Mesendoderm (in vitro differentiated cells): ENCODE measurements at regions not wholly inside any gene's neighbourhood (a gene's known extent, or its start where the extent isn't known, plus 50 kb on each side); places are given as distances from the start of the nearest gene placed in this dataset.

ENCODE experiments used
- DNase-seq: peaks from one replicate; pipeline ENCODE4 v3.0.0; 2013
- H2AK5ac ChIP-seq: 2 replicates; pipeline ENCODE4 v1.6.1; 2013; ENCODE audit warnings: low read length, inconsistent platforms
- H2BK120ac ChIP-seq: 2 replicates; pipeline ENCODE4 v1.6.1; 2013; ENCODE audit warnings: low read depth, mild to moderate bottlenecking, low read length, moderate library complexity, mixed read lengths
- H2BK15ac ChIP-seq: replicated peaks from 2 replicates; pipeline ENCODE4 v1.6.1; 2013; ENCODE audit warnings: low read depth, mild to moderate bottlenecking, moderate library complexity
- H2BK5ac ChIP-seq: 2 replicates; pipeline ENCODE4 v1.6.1; 2013; ENCODE audit warnings: low read length, inconsistent platforms
- H3K18ac ChIP-seq: 2 replicates; pipeline ENCODE4 v1.6.1; 2013; ENCODE audit warnings: mild to moderate bottlenecking, low read length, mixed read lengths
- H3K23ac ChIP-seq: one replicate; pipeline ENCODE4 v1.6.1; 2013; ENCODE audit warnings: low read length
- H3K27ac ChIP-seq: 2 replicates; pipeline ENCODE4 v1.5.1; 2013; ENCODE audit warnings: low read depth, mild to moderate bottlenecking, inconsistent platforms, low read length, moderate library complexity
- H3K27me3 ChIP-seq: 2 replicates; pipeline ENCODE4 v1.6.1; 2013; ENCODE audit warnings: low read length, control low read depth, mild to moderate bottlenecking, inconsistent platforms; ENCODE audit not compliant: insufficient read depth, poor library complexity
- H3K36me3 ChIP-seq: 2 replicates; pipeline ENCODE4 v1.6.1; 2013; ENCODE audit warnings: low read length, inconsistent platforms; ENCODE audit not compliant: control insufficient read depth, insufficient read depth
- H3K4ac ChIP-seq: one replicate; pipeline ENCODE4 v1.6.1; 2013; ENCODE audit warnings: low read depth, mild to moderate bottlenecking, low read length, moderate library complexity
- H3K4me1 ChIP-seq: 2 replicates; pipeline ENCODE4 v1.6.1; 2013; ENCODE audit warnings: low read depth, low read length, inconsistent platforms; ENCODE audit not compliant: control insufficient read depth
- H3K4me2 ChIP-seq: 2 replicates; pipeline ENCODE4 v1.6.1; 2013; ENCODE audit warnings: low read length
- H3K4me3 ChIP-seq: 2 replicates; pipeline ENCODE4 v1.5.1; 2013; ENCODE audit warnings: mild to moderate bottlenecking, low read length
- H3K56ac ChIP-seq: one replicate; pipeline ENCODE4 v1.6.1; 2013; ENCODE audit warnings: low read length
- H3K79me1 ChIP-seq: 2 replicates; pipeline ENCODE4 v1.6.1; 2013; ENCODE audit warnings: low read length, inconsistent platforms
- H3K79me2 ChIP-seq: 2 replicates; pipeline ENCODE4 v1.6.1; 2013; ENCODE audit warnings: mild to moderate bottlenecking, low read length; ENCODE audit not compliant: control insufficient read depth, insufficient read depth
- H3K9ac ChIP-seq: 2 replicates; pipeline ENCODE4 v1.6.1; 2013; ENCODE audit warnings: low read length, inconsistent platforms
- H4K5ac ChIP-seq: one replicate; pipeline ENCODE4 v1.6.1; 2013; ENCODE audit warnings: low read length
- H4K8ac ChIP-seq: one replicate; pipeline ENCODE4 v1.6.1; 2013; ENCODE audit warnings: low read depth, mild to moderate bottlenecking, control low read depth, low read length, moderate library complexity
- WGBS: extraction: QIAGEN DNeasy Blood & Tissue Kit; methylation state at CpG from one replicate; pipeline ENCODE4 v1.1.7; 2013; ENCODE audit warnings: low lambda C conversion rate, missing lambda C conversion rate; ENCODE audit not compliant: insufficient coverage; ENCODE audit errors: extremely low coverage; 5-methylcytosine and 5-hydroxymethylcytosine counted together

DNA sequence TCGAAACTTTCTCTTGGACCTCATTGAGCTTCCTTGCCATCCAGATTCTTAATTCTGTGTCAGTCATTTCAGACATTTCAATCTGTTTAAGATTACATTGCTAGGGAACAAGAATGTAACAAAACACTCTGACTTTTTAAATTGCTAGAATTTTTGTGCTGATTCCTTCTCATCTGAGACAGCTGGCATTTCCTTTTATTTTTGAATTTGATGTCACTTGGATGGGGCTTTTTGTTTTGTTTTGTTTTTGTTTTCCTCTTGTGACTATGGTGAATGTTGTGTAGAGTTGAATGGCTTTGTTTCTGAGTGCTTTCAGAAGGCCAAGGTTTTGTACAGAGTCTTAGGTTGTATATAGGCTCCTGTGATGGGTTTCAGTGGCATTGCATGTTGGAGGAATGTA lies 1129.3 kb downstream of the NAALADL2 start:
- H3K56ac ChIP-seq: no peak overlapping the region

DNA sequence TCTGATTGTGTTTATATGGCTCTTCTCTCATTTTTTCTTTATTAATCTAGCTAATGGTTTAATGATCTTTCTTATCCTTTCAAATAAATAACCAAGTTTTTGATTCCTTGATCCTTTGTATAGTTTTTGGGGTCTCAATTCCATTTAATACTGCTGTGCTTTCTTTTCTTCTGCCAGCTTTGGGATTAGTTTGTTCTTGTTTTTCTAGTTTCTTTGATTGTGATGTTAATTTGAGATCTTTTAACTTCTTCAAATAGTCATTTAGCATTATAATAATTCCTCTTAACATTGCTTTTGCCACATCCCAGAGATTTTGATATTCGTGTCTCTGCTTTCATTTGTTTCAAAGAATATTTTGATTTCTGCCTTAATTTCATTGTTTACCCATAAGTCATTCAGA lies 1126.6 kb downstream of the NAALADL2 start:
- Histone ChIP-seq H3K4me3 (no peak overlapping the region), H3K56ac (no peak overlapping the region), H3K79me1 (no peaks in the 10 kb centered on the region), H3K18ac (no peak overlapping the region), H3K4me2 (no peak overlapping the region), H3K79me2 (no peaks in the 10 kb centered on the region), H3K4ac (no peak overlapping the region), H2AK5ac (no peak overlapping the region), H3K36me3 (no peaks in the 10 kb centered on the region), H3K27me3 (no peaks in the 10 kb centered on the region), H2BK120ac (no peak overlapping the region), H3K4me1 (no peaks in the 10 kb centered on the region), H3K27ac (no peak overlapping the region), H2BK5ac (no peak overlapping the region), H3K23ac (no peak overlapping the region), H4K8ac (no peak overlapping the region), H3K9ac (no peak overlapping the region), H4K5ac (no peak overlapping the region), H2BK15ac (no peak overlapping the region)
- no peak for DNase-seq
- no CpG with 5 or more reads among the region's 1 CpG for WGBS

More for the DNA sequence above, 1129.3 kb downstream of the NAALADL2 start:
- Histone ChIP-seq H3K36me3 (no peaks in the 10 kb centered on the region), H3K79me1 (no peaks in the 10 kb centered on the region), H3K4me1 (no peaks in the 10 kb centered on the region), H3K4me3 (no peak overlapping the region), H2BK120ac (no peak overlapping the region), H2BK15ac (no peak overlapping the region), H3K18ac (no peak overlapping the region), H3K23ac (no peak overlapping the region), H3K4me2 (no peak overlapping the region), H3K4ac (no peak overlapping the region), H3K79me2 (no peaks in the 10 kb centered on the region), H3K9ac (no peak overlapping the region), H3K27me3 (no peaks in the 10 kb centered on the region), H2AK5ac (no peak overlapping the region), H4K5ac (no peak overlapping the region), H3K27ac (no peak overlapping the region), H2BK5ac (no peak overlapping the region), H4K8ac (no peak overlapping the region)
- no CpG with 5 or more reads among the region's 1 CpG for WGBS
- DNase-seq: no peak

DNA sequence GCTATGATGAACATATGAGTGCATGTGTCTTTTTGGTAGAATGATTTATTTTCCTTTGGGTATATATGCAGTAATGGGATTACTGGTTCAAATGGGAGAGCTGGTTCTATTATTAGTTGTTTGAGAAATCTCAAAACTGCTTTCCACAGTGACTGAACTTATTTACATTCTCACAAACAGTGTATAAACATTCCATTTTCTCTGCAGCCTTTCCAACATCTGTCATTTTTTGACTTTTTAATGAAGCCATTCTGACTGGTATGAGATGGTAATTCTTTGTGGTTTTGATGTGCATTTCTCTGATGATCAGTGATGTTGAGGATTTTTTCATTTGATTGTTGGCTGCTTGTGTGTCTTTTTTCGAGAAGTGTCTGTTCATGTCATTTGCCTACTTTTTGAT lies 1124.2 kb downstream of the NAALADL2 start:
- no CpG with 5 or more reads among the region's 1 CpG for WGBS
- H2BK5ac ChIP-seq: no peak overlapping the region
- no peak overlapping the region for H2AK5ac ChIP-seq
- no peak overlapping the region for H4K5ac ChIP-seq
- no peak overlapping the region for H3K18ac ChIP-seq
- H3K27me3 ChIP-seq: no peaks in the 10 kb centered on the region
- no peak overlapping the region for H3K4me3 ChIP-seq
- H3K79me2 ChIP-seq: no peaks in the 10 kb centered on the region
- no peak overlapping the region for H3K27ac ChIP-seq
- no peak overlapping the region for H3K9ac ChIP-seq
- no peak overlapping the region for H2BK15ac ChIP-seq
- H4K8ac ChIP-seq: no peak overlapping the region
- DNase-seq: no peak
- H3K23ac ChIP-seq: no peak overlapping the region
- H3K4me2 ChIP-seq: no peak overlapping the region
- no peak overlapping the region for H3K4ac ChIP-seq
- H3K56ac ChIP-seq: no peak overlapping the region
- no peak overlapping the region for H2BK120ac ChIP-seq
- H3K36me3 ChIP-seq: no peaks in the 10 kb centered on the region
- no peaks in the 10 kb centered on the region for H3K4me1 ChIP-seq
- no peaks in the 10 kb centered on the region for H3K79me1 ChIP-seq

DNA sequence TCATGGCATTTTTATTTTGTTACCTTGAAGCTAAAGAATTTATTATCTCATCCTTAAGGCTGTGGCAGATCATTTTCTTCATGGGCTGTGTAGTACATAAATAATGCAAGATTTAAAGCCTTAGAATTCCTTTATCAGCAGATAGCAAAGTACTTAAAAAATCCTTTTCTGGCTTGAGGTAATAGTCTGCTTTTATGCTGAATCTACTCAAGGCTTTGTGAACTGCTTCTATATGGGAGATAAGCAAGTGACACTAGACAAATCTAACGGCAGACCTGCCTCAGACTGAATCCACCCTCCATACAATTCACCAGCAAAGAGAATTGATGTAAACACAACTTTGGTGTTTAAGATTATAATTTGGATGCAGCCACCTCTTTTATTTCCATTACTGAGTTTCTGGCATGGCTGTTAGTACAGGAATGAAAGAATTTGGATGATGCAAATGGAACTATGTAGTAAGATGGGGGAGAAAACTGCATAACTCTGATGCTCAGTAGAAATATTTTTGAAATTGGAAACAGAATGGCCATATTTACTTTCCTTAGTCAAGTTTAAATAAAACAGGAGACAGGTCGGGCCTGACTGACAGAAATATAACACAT lies 1121.5 kb downstream of the NAALADL2 start:
- Histone ChIP-seq H3K27me3 (no peaks in the 10 kb centered on the region), H3K27ac (no peak overlapping the region), H3K36me3 (no peaks in the 10 kb centered on the region), H3K79me2 (no peaks in the 10 kb centered on the region), H3K79me1 (no peaks in the 10 kb centered on the region), H3K4me3 (no peak overlapping the region), H3K18ac (no peak overlapping the region), H3K9ac (no peak overlapping the region), H2BK5ac (no peak overlapping the region), H4K8ac (no peak overlapping the region), H3K56ac (no peak overlapping the region), H3K23ac (no peak overlapping the region), H3K4me2 (no peak overlapping the region), H2BK15ac (no peak overlapping the region), H2BK120ac (no peak overlapping the region), H3K4me1 (no peaks in the 10 kb centered on the region), H3K4ac (no peak overlapping the region), H4K5ac (no peak overlapping the region), H2AK5ac (no peak overlapping the region)
- DNase-seq: no peak
- no CpG with 5 or more reads among the region's 2 CpGs for WGBS

DNA sequence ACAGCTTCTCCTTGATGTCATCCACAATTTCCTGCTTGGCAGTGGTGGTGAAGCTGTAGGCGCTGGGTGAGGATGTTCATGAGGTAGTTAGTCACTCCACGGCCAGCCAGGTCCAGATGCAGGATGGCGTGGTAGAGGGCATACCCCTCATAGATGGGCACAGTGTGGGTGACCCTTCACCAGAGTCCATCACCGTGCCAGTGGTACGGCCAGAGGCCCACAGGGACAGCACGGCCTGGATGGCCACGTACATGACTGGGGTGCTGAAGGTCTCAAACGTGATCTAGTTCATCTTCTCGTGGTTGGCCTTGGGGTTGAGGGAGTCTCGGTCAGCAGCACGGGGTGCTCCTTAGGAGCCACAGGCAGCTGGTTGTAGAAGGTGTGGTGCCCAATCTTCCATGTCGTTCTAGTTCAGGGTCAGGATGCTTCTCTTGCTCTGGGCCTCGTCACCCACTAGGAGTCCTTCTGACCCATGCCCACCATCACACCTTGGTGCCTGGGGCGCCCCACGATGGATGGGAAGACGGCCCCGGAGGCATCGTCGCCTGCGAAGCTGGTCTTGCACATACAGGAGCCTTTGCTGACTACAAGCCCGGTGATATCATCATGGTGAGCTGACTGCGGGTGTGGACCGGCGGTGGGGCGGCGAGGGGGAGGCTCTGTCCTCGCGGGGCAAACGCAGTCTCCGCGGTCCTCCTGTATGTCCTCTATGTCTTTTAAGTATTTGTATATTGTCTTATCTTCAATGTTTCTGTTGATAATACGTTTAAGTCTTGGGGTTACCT lies 1119.0 kb downstream of the NAALADL2 start:
- Histone ChIP-seq H4K8ac (no peak overlapping the region), H3K18ac (no peak overlapping the region), H2BK120ac (no peak overlapping the region), H3K56ac (no peak overlapping the region), H3K4me3 (no peak overlapping the region), H3K9ac (no peak overlapping the region), H3K4ac (no peak overlapping the region), H3K36me3 (no peaks in the 10 kb centered on the region), H2BK5ac (no peak overlapping the region), H3K4me1 (no peaks in the 10 kb centered on the region), H3K79me1 (no peaks in the 10 kb centered on the region), H3K27me3 (no peaks in the 10 kb centered on the region), H2AK5ac (no peak overlapping the region), H3K4me2 (no peak overlapping the region), H4K5ac (no peak overlapping the region), H3K27ac (no peak overlapping the region), H3K79me2 (no peaks in the 10 kb centered on the region), H3K23ac (no peak overlapping the region), H2BK15ac (no peak overlapping the region)
- no peak for DNase-seq
- no CpG with 5 or more reads among the region's 32 CpGs for WGBS
